H9 (cell line): ENCODE measurements at regions not wholly inside any gene's neighbourhood (a gene's known extent, or its start where the extent isn't known, plus 50 kb on each side); places are given as distances from the start of the nearest gene placed in this dataset.

ENCODE experiments used
- DNase-seq: peaks from one replicate; pipeline ENCODE4 v3.0.0-alpha.2; 2017
- H2AFZ ChIP-seq: one replicate; pipeline ENCODE4 v1.6.1; 2013; ENCODE audit warnings: mild to moderate bottlenecking, low read length, control low read depth, moderate library complexity
- H2AK5ac ChIP-seq: 2 replicates; pipeline ENCODE4 v1.6.1; 2013; ENCODE audit warnings: low read length, control low read depth, mixed read lengths; ENCODE audit not compliant: insufficient read length
- H2BK120ac ChIP-seq: one replicate; pipeline ENCODE4 v1.6.1; 2013; ENCODE audit warnings: low read depth, mild to moderate bottlenecking, low read length, control low read depth, inconsistent platforms; ENCODE audit not compliant: poor library complexity, severe bottlenecking
- H2BK12ac ChIP-seq: 2 replicates; pipeline ENCODE4 v1.6.1; 2013; ENCODE audit warnings: low read length, control low read depth, mixed read lengths, low read depth; ENCODE audit not compliant: insufficient read length
- H2BK15ac ChIP-seq: 2 replicates; pipeline ENCODE4 v1.6.1; 2013; ENCODE audit warnings: low read depth, low read length, control low read depth
- H2BK20ac ChIP-seq: one replicate; pipeline ENCODE4 v1.6.1; 2013; ENCODE audit warnings: low read depth, mild to moderate bottlenecking, low read length, control low read depth, inconsistent platforms; ENCODE audit not compliant: poor library complexity, severe bottlenecking
- H2BK5ac ChIP-seq: 2 replicates; pipeline ENCODE4 v1.6.1; 2013; ENCODE audit warnings: low read length, control low read depth, mixed read lengths; ENCODE audit not compliant: insufficient read length
- H3K14ac ChIP-seq: 2 replicates; pipeline ENCODE4 v1.6.1; 2013; ENCODE audit warnings: low read length, control low read depth; ENCODE audit not compliant: insufficient read depth
- H3K18ac ChIP-seq: 2 replicates; pipeline ENCODE4 v1.6.1; 2013; ENCODE audit warnings: low read depth, mild to moderate bottlenecking, mixed read lengths, low read length, control low read depth; ENCODE audit not compliant: insufficient read length
- H3K23ac ChIP-seq: 2 replicates; pipeline ENCODE4 v1.6.1; 2013; ENCODE audit warnings: low read length, control low read depth, mixed read lengths, low read depth; ENCODE audit not compliant: insufficient read length
- H3K23me2 ChIP-seq: 2 replicates; pipeline ENCODE4 v1.6.1; 2013; ENCODE audit warnings: low read depth, mild to moderate bottlenecking, mixed read lengths, low read length, control low read depth; ENCODE audit not compliant: insufficient read length, poor library complexity, severe bottlenecking
- H3K27ac ChIP-seq: 2 replicates; pipeline ENCODE4 v1.5.1; 2013; ENCODE audit warnings: low read length, control low read depth, mixed read lengths, low read depth; ENCODE audit not compliant: insufficient read length
- H3K27me3 ChIP-seq: 2 replicates; pipeline ENCODE4 v1.6.1; 2013; ENCODE audit warnings: low read length, control low read depth, inconsistent platforms; ENCODE audit not compliant: insufficient read depth
- H3K4ac ChIP-seq: 2 replicates; pipeline ENCODE4 v1.6.1; 2013; ENCODE audit warnings: low read depth, mild to moderate bottlenecking, control low read depth, inconsistent platforms, low read length, moderate library complexity
- H3K4me1 ChIP-seq: 2 replicates; pipeline ENCODE4 v1.6.1; 2013; ENCODE audit warnings: low read length, control low read depth, inconsistent platforms; ENCODE audit not compliant: insufficient read depth
- H3K4me2 ChIP-seq: 2 replicates; pipeline ENCODE4 v1.6.1; 2013; ENCODE audit warnings: low read length, control low read depth, mixed read lengths; ENCODE audit not compliant: insufficient read length, insufficient read depth
- H3K56ac ChIP-seq: 2 replicates; pipeline ENCODE4 v1.6.1; 2013; ENCODE audit warnings: low read depth, mild to moderate bottlenecking, mixed read lengths, low read length, control low read depth; ENCODE audit not compliant: insufficient read length
- H3K79me1 ChIP-seq: 2 replicates; pipeline ENCODE4 v1.6.1; 2013; ENCODE audit warnings: low read depth, mild to moderate bottlenecking, moderate library complexity, low read length, control low read depth, inconsistent platforms; ENCODE audit not compliant: insufficient read depth, poor library complexity, severe bottlenecking
- H3K79me2 ChIP-seq: 2 replicates; pipeline ENCODE4 v1.6.1; 2013; ENCODE audit warnings: low read length, control low read depth, inconsistent platforms; ENCODE audit not compliant: insufficient read depth
- H3K9ac ChIP-seq: 2 replicates; pipeline ENCODE4 v1.6.1; 2013; ENCODE audit warnings: low read length, control low read depth, mixed read lengths; ENCODE audit not compliant: insufficient read length; ENCODE audit errors: extremely low read depth
- H3K9me3 ChIP-seq: one replicate; pipeline ENCODE4 v1.6.1; 2013; ENCODE audit warnings: low read depth, low read length, inconsistent platforms; ENCODE audit not compliant: control insufficient read depth
- H3T11ph ChIP-seq: one replicate; pipeline ENCODE4 v1.6.1; 2013; ENCODE audit warnings: mild to moderate bottlenecking, low read length, control low read depth, inconsistent platforms
- H4K20me1 ChIP-seq: one replicate; pipeline ENCODE4 v1.6.1; 2013; ENCODE audit not compliant: control insufficient read depth, insufficient read length, insufficient read depth
- H4K5ac ChIP-seq: 2 replicates; pipeline ENCODE4 v1.6.1; 2013; ENCODE audit warnings: low read depth, mild to moderate bottlenecking, mixed read lengths, low read length, control low read depth; ENCODE audit not compliant: insufficient read length
- H4K8ac ChIP-seq: replicated peaks from 2 replicates; pipeline ENCODE4 v1.6.1; 2013; ENCODE audit warnings: low read length, control low read depth, mixed read lengths, low read depth; ENCODE audit not compliant: insufficient read length
- H4K91ac ChIP-seq: 2 replicates; pipeline ENCODE4 v1.6.1; 2013; ENCODE audit warnings: low read depth, mild to moderate bottlenecking, moderate library complexity, mixed read lengths, low read length, control low read depth; ENCODE audit not compliant: insufficient read length
- H3K27ac Mint-ChIP-seq, 3 experiments: 2 replicates in 2 of 3; 3 replicates in 1 of 3; pipeline ENCODE4 v1.8.0; 2020 to 2021; ENCODE audit warnings: mixed read lengths in 3 of 3, mild to moderate bottlenecking in 1 of 3, moderate library complexity in 1 of 3
- H3K27me3 Mint-ChIP-seq: 2 replicates; pipeline ENCODE4 v1.8.0; 2021; ENCODE audit warnings: low read depth, mild to moderate bottlenecking, moderate library complexity, mixed read lengths
- H3K36me3 Mint-ChIP-seq, 3 experiments: 2 replicates in 2 of 3; 3 replicates in 1 of 3; pipeline ENCODE4 v1.8.0; 2020 to 2021; ENCODE audit warnings: low read depth in 3 of 3, mixed read lengths in 3 of 3; ENCODE audit not compliant: insufficient read depth in 1 of 3
- H3K4me1 Mint-ChIP-seq, 2 experiments: 2 replicates each; pipeline ENCODE4 v1.8.0; 2020; ENCODE audit warnings: mixed read lengths in 2 of 2
- H3K4me3 Mint-ChIP-seq, 2 experiments: 2 replicates in 1 of 2; 3 replicates in 1 of 2; pipeline ENCODE4 v1.8.0; 2020 to 2021; ENCODE audit warnings: mild to moderate bottlenecking in 2 of 2, mixed read lengths in 2 of 2, moderate library complexity in 1 of 2
- H3K9me3 Mint-ChIP-seq, 2 experiments: 2 replicates in 1 of 2; 3 replicates in 1 of 2; pipeline ENCODE4 v1.8.0; 2020; ENCODE audit warnings: mild to moderate bottlenecking in 2 of 2, mixed read lengths in 2 of 2, moderate library complexity in 1 of 2
- CTCF ChIP-seq: fragments of 200-600 bp; sonication (generic); conservative IDR thresholded peaks from 3 replicates; pipeline ENCODE4 v1.8.0; 2021; ENCODE audit warnings: antibody characterized with exemption, mild to moderate bottlenecking
- WGBS: extraction: QIAGEN DNeasy Blood & Tissue Kit; methylation state at CpG from one replicate; pipeline ENCODE4 v1.1.7; 2013; ENCODE audit warnings: missing lambda C conversion rate, low lambda C conversion rate, mixed read lengths; ENCODE audit not compliant: insufficient read length; ENCODE audit errors: extremely low coverage; 5-methylcytosine and 5-hydroxymethylcytosine counted together

GRCh38 chr3:94187697-94188096, 124.8 kb downstream of the NSUN3 start:
- Histone ChIP-seq H3K23me2 (no peaks in the 10 kb centered on the region), H4K5ac (no peak overlapping the region), H3K4me2 (no peak overlapping the region), H3K18ac (no peak overlapping the region), H3K79me1 (no peaks in the 10 kb centered on the region), H4K91ac (no peak overlapping the region), H3K4ac (no peak overlapping the region), H4K8ac (no peak overlapping the region), H2AK5ac (no peak overlapping the region), H3T11ph (no peak overlapping the region), H4K20me1 (no peaks in the 10 kb centered on the region), H3K14ac (no peak overlapping the region), H3K56ac (no peak overlapping the region), H2BK5ac (no peak overlapping the region), H2AFZ (no peak overlapping the region), H3K4me1 (no peaks in the 10 kb centered on the region), H3K9ac (no peak overlapping the region), H3K27ac (no peak overlapping the region), H2BK120ac (no peak overlapping the region), H3K9me3 (no peaks in the 10 kb centered on the region), H3K27me3 (no peaks in the 10 kb centered on the region), H3K79me2 (no peaks in the 10 kb centered on the region), H3K23ac (no peak overlapping the region), H2BK12ac (no peak overlapping the region), H2BK15ac (no peak overlapping the region), H2BK20ac (no peak overlapping the region)
- Mint-ChIP-seq H3K27me3 (no peaks in the 10 kb centered on the region), H3K36me3 (no peaks in the 10 kb centered on the region), H3K4me3 (no peak overlapping the region), H3K4me1 (no peaks in the 10 kb centered on the region), H3K27ac (no peak overlapping the region), H3K9me3 (no peaks in the 10 kb centered on the region)
- DNase-seq, result no peak
- no CpG with 5 or more reads among the region's 2 CpGs for WGBS
- no peak for TF ChIP-seq CTCF
